K562 (cell line): ENCODE measurements at regions not wholly inside any gene's neighbourhood (a gene's known extent, or its start where the extent isn't known, plus 50 kb on each side); places are given as distances from the start of the nearest gene placed in this dataset.

Experiments
- GATAD2A ChIP-seq: fragments of 450-650 bp; IDR thresholded peaks from 2 replicates; pipeline ENCODE4 v1.6.1; 2017
- ZC3H8 ChIP-seq: fragments of 450-650 bp; IDR thresholded peaks from 2 replicates; pipeline ENCODE4 v1.6.1; 2017
- TF ChIP-seq, protein P1 (sequence below): sonication (generic); formaldehyde crosslinking; IDR thresholded peaks from 2 replicates; pipeline ENCODE4 v1.8.0; 2023; ENCODE audit warnings: missing genetic modification reagents, mild to moderate bottlenecking, borderline replicate concordance
- TF ChIP-seq, protein P2 (sequence below), 2 experiments: IDR thresholded peaks in 1 of 2; conservative IDR thresholded peaks in 1 of 2; 2 replicates each; pipeline ENCODE4 v1.6.1; 2016; ENCODE audit warnings: low read depth in 2 of 2, mild to moderate bottlenecking in 1 of 2, missing compliant biosample characterization in 1 of 2, missing genetic modification characterization in 1 of 2, moderate library complexity in 1 of 2

- no peak for TF ChIP-seq ZC3H8
- TF ChIP-seq, protein P1, sequence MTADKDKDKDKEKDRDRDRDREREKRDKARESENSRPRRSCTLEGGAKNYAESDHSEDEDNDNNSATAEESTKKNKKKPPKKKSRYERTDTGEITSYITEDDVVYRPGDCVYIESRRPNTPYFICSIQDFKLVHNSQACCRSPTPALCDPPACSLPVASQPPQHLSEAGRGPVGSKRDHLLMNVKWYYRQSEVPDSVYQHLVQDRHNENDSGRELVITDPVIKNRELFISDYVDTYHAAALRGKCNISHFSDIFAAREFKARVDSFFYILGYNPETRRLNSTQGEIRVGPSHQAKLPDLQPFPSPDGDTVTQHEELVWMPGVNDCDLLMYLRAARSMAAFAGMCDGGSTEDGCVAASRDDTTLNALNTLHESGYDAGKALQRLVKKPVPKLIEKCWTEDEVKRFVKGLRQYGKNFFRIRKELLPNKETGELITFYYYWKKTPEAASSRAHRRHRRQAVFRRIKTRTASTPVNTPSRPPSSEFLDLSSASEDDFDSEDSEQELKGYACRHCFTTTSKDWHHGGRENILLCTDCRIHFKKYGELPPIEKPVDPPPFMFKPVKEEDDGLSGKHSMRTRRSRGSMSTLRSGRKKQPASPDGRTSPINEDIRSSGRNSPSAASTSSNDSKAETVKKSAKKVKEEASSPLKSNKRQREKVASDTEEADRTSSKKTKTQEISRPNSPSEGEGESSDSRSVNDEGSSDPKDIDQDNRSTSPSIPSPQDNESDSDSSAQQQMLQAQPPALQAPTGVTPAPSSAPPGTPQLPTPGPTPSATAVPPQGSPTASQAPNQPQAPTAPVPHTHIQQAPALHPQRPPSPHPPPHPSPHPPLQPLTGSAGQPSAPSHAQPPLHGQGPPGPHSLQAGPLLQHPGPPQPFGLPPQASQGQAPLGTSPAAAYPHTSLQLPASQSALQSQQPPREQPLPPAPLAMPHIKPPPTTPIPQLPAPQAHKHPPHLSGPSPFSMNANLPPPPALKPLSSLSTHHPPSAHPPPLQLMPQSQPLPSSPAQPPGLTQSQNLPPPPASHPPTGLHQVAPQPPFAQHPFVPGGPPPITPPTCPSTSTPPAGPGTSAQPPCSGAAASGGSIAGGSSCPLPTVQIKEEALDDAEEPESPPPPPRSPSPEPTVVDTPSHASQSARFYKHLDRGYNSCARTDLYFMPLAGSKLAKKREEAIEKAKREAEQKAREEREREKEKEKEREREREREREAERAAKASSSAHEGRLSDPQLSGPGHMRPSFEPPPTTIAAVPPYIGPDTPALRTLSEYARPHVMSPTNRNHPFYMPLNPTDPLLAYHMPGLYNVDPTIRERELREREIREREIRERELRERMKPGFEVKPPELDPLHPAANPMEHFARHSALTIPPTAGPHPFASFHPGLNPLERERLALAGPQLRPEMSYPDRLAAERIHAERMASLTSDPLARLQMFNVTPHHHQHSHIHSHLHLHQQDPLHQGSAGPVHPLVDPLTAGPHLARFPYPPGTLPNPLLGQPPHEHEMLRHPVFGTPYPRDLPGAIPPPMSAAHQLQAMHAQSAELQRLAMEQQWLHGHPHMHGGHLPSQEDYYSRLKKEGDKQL (CRISPR knock-in tag): no peak
- no peak for TF ChIP-seq GATAD2A
- TF ChIP-seq, protein P2, sequence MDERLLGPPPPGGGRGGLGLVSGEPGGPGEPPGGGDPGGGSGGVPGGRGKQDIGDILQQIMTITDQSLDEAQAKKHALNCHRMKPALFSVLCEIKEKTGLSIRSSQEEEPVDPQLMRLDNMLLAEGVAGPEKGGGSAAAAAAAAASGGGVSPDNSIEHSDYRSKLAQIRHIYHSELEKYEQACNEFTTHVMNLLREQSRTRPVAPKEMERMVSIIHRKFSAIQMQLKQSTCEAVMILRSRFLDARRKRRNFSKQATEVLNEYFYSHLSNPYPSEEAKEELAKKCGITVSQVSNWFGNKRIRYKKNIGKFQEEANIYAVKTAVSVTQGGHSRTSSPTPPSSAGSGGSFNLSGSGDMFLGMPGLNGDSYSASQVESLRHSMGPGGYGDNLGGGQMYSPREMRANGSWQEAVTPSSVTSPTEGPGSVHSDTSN (CRISPR knock-in tag; IDR thresholded peaks at IDR 0.05; ENCODE audit: low read depth): no peak
- TF ChIP-seq, protein P2 (tag; conservative IDR thresholded peaks at IDR 0.05; ENCODE audit: low read depth): no peak
These were observed 435.6 kb upstream of the LRRC4C start (continued) for GRCh38 chr11:41895081-41895480.
